DND-41 (cell line): ENCODE measurements at regions not wholly inside any gene's neighbourhood (a gene's known extent, or its start where the extent isn't known, plus 50 kb on each side); places are given as distances from the start of the nearest gene placed in this dataset.

Experiments
- ATAC-seq: fragments of 200-7000 bp; cut with Tn5 transposase; 3 replicates; pipeline ENCODE4 v1.9.1; 2021; ENCODE audit warnings: low read depth; ENCODE audit not compliant: insufficient read depth
- DNase-seq: peaks from one replicate; pipeline ENCODE4 v3.0.0-alpha.2; 2020
- H2AFZ ChIP-seq: 2 replicates; pipeline ENCODE4 v1.6.0; 2012; ENCODE audit warnings: low read depth, low read length
- H3K27ac ChIP-seq: 2 replicates; pipeline ENCODE4 v1.5.1; 2012; ENCODE audit warnings: low read length, inconsistent platforms
- H3K27me3 ChIP-seq: fragments of 200-600 bp; sonication (generic); 2 replicates; pipeline ENCODE4 v1.6.0; 2012; ENCODE audit warnings: low read length, mild to moderate bottlenecking, inconsistent platforms; ENCODE audit not compliant: insufficient read depth, poor library complexity
- H3K36me3 ChIP-seq: 2 replicates; pipeline ENCODE4 v1.5.1; 2012; ENCODE audit warnings: low read length, inconsistent platforms; ENCODE audit not compliant: insufficient read depth
- H3K4me1 ChIP-seq: 2 replicates; pipeline ENCODE4 v1.5.1; 2012; ENCODE audit warnings: mild to moderate bottlenecking, low read length; ENCODE audit not compliant: insufficient read depth
- H3K4me2 ChIP-seq: 2 replicates; pipeline ENCODE4 v1.6.0; 2012; ENCODE audit warnings: mild to moderate bottlenecking, moderate library complexity, low read length, inconsistent platforms; ENCODE audit not compliant: insufficient read depth
- H3K4me3 ChIP-seq, 2 experiments: fragments of 200-600 bp in 1 of 2; shearing (Covaris generic) in 1 of 2; 2 replicates each; pipeline ENCODE4 v1.5.1; 2012 to 2016; ENCODE audit warnings: inconsistent platforms in 2 of 2, low read length in 2 of 2, mild to moderate bottlenecking in 2 of 2, low read depth in 1 of 2, moderate library complexity in 1 of 2
- H3K79me2 ChIP-seq: 2 replicates; pipeline ENCODE4 v1.6.0; 2012; ENCODE audit warnings: low read length, inconsistent platforms; ENCODE audit not compliant: insufficient read depth
- H3K9ac ChIP-seq: 2 replicates; pipeline ENCODE4 v1.6.0; 2012; ENCODE audit warnings: low read depth, mild to moderate bottlenecking, inconsistent platforms, low read length, moderate library complexity
- H3K9me3 ChIP-seq: 2 replicates; pipeline ENCODE4 v1.5.1; 2012; ENCODE audit warnings: low read length, moderate library complexity, mild to moderate bottlenecking, inconsistent platforms; ENCODE audit not compliant: insufficient read depth, severe bottlenecking
- H4K20me1 ChIP-seq: 2 replicates; pipeline ENCODE4 v1.6.0; 2012; ENCODE audit warnings: low read length; ENCODE audit not compliant: insufficient read depth
- EZH2 ChIP-seq: IDR thresholded peaks from 3 replicates; pipeline ENCODE4 v1.6.1; 2012; ENCODE audit warnings: borderline replicate concordance, low read depth, mild to moderate bottlenecking, moderate library complexity, low read length, inconsistent platforms; ENCODE audit not compliant: severe bottlenecking
- TF ChIP-seq, protein P1 (sequence below): IDR thresholded peaks from 2 replicates; pipeline ENCODE4 v1.5.1; 2012; ENCODE audit warnings: borderline replicate concordance, low read length, moderate library complexity, mild to moderate bottlenecking; ENCODE audit not compliant: poor library complexity, severe bottlenecking; ENCODE audit errors: extremely low read depth

DNA sequence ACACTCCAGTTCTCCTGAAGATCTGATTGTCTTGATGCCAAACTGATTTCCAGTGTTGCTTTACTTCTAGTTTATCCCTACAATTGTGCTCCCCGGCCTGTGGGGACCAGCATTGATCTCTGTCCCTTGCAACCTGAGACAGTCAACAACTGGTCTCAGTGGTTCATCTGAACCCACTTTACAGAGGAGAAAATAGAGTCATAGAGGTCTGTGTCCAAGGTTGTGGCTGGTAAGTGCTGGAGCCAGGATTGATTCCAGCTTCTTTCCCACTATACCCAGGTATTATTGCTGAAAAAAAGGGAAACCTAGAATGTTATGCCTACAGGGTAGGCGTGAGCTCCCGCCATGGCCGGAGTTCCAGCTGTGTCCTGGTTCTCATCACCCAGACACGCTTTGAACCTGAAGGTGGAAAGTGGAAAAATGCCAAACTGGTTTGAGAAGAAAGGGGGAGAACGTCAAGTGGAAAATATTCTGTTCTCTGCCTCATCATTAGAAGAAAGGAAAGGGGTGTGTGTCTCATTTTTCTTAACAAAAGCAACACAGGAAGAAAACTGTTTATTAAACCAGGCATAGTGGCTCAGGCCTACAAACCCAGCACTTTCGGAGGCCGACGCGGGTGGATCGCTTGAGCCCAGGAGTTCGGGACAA, 60.7 kb upstream of the ITPKB start:
- Histone ChIP-seq H3K4me2 (no peak overlapping the region), H2AFZ (no peak overlapping the region), H3K27me3 (no peaks in the 10 kb centered on the region), H3K36me3 (no peaks in the 10 kb centered on the region), H3K9ac (no peak overlapping the region), H3K27ac (no peak overlapping the region), H3K9me3 (no peaks in the 10 kb centered on the region), H4K20me1 (no peaks in the 10 kb centered on the region; the same call in 1 of the 2 replicates), H3K79me2 (no peaks in the 10 kb centered on the region), H3K4me1 (peaks cover 8% of the 10 kb centered on the region), H3K4me3 (no peak overlapping the region)
- DNase-seq (no peak), ATAC-seq (no peak)
- TF ChIP-seq, protein P1, sequence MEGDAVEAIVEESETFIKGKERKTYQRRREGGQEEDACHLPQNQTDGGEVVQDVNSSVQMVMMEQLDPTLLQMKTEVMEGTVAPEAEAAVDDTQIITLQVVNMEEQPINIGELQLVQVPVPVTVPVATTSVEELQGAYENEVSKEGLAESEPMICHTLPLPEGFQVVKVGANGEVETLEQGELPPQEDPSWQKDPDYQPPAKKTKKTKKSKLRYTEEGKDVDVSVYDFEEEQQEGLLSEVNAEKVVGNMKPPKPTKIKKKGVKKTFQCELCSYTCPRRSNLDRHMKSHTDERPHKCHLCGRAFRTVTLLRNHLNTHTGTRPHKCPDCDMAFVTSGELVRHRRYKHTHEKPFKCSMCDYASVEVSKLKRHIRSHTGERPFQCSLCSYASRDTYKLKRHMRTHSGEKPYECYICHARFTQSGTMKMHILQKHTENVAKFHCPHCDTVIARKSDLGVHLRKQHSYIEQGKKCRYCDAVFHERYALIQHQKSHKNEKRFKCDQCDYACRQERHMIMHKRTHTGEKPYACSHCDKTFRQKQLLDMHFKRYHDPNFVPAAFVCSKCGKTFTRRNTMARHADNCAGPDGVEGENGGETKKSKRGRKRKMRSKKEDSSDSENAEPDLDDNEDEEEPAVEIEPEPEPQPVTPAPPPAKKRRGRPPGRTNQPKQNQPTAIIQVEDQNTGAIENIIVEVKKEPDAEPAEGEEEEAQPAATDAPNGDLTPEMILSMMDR, result no peak
- no peak for TF ChIP-seq EZH2

DNA sequence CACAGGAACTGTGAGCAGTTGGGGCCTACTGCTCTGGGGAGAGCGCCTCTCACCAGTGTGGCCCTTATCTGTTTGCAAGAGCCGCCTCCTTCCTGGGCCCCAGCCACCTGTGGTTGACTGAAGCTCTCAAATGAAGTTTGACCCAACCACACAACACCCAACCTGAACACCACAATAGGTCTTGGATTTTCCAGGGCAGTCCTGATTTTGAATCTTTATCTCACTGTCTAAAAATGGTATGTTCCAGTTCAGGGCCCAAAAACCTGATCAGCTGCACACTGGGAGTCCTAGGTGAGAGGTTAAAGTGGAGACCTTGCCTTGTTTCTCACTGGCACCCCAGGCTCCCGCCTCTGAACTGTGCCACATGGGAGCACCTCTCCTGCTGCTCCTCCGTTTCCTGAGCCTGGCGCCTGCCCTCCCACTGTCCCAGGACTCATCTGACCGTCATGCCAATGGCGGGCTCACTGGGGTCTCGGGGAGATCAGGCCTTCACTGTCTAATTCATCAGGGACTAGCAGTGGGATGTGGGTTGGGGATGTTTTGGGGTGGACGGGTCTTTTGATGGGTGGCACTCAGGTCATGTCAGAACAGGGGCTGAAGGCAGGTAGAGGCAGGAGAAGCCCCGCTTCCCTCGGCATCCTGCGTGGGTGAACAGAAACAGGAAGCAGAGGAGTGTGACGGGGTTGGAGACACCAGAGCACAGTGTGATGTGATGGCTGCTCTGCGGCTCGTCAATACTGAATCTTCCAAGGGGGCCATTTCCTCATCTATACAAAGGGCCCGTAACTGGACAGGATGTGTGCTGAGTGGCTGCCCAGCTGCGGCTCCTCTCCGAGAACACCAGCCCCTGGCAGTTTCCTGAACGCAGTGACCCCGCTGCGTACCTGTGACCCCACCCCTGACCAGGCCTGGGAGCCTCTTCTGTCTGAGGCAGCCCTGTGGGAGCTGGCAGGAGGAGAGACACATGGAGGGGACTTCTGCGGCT, 59.6 kb upstream of the ITPKB start:
- no peak overlapping the region for H3K4me3 ChIP-seq
- H3K9ac ChIP-seq, result no peak overlapping the region
- no peak overlapping the region for H3K27ac ChIP-seq
- DNase-seq, result peak; percentile 65
- no peak overlapping the region for H3K4me2 ChIP-seq
- no peak overlapping the region for H2AFZ ChIP-seq
- H3K4me1 ChIP-seq, result peaks cover 8% of the 10 kb centered on the region
- no peak for TF ChIP-seq EZH2
- TF ChIP-seq, protein P1, result no peak
- peak; percentile 94 for ATAC-seq
- H3K79me2 ChIP-seq, result no peaks in the 10 kb centered on the region
- peaks cover 2% of the 10 kb centered on the region for H3K27me3 ChIP-seq
- H3K9me3 ChIP-seq, result no peaks in the 10 kb centered on the region
- no peaks in the 10 kb centered on the region for H3K36me3 ChIP-seq
- no peaks in the 10 kb centered on the region; the same call in 1 of the 2 replicates for H4K20me1 ChIP-seq

DNA sequence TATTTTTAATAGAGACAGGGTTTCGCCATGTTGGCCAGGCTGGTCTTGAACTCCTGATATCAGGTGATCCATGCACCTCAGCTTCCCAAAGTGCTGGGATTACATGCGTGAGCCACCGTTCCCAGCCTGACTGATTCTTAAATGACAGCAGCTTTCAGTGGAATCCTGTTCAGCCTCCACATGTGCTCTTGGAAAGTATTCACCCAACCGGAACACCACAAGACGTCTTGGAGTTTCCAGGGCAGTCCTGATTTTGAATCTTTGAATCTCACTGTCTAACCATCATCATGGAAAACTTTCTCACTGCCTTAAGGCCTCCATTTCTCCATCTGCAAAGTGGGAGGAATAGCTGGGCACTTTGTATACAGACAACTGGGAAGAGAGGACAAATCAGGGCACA, 58.1 kb upstream of the ITPKB start:
- Histone ChIP-seq H3K79me2 (no peaks in the 10 kb centered on the region), H2AFZ (no peak overlapping the region), H4K20me1 (no peaks in the 10 kb centered on the region; the same call in 1 of the 2 replicates), H3K9ac (no peak overlapping the region), H3K4me3 (no peak overlapping the region), H3K4me1 (peaks cover 8% of the 10 kb centered on the region), H3K36me3 (no peaks in the 10 kb centered on the region), H3K9me3 (no peaks in the 10 kb centered on the region), H3K27ac (no peak overlapping the region), H3K27me3 (peaks cover 5% of the 10 kb centered on the region), H3K4me2 (no peak overlapping the region)
- ATAC-seq (no peak), DNase-seq (no peak)
- no peak for TF ChIP-seq EZH2
- TF ChIP-seq, protein P1, result no peak
